HepG2 (cell line): ENCODE measurements at regions not wholly inside any gene's neighbourhood (a gene's known extent, or its start where the extent isn't known, plus 50 kb on each side); places are given as distances from the start of the nearest gene placed in this dataset.

ENCODE experiments used
- ATAC-seq: fragments of 200-7000 bp; cut with Tn5 transposase; 3 replicates; pipeline ENCODE4 v1.9.1; 2020; ENCODE audit warnings: mild to moderate bottlenecking, moderate library complexity
- BruUV-seq: library from RNA; stranded (reverse); fragments of 400-500 nt; replicated peaks from 2 replicates; lab custom pipeline; 2021; lab: Mats Ljungman, UMichigan
- CTCF ChIA-PET: fragments of 300-600 bp; formaldehyde crosslinking; extraction: SDS; loops from one replicate; lab custom pipeline; 2021; ENCODE audit warnings: low total read pairs, inconsistent platforms, low intra/inter-chr PET ratio; lab: Yijun Ruan, JAX
- POLR2A ChIA-PET: fragments of 350-600 bp; sonication (Branson Sonifier 250); formaldehyde crosslinking; loops from one replicate; lab custom pipeline; 2020; ENCODE audit warnings: antibody characterized with exemption, inconsistent platforms; lab: Yijun Ruan, JAX
- DNase-seq: peaks from one replicate; pipeline ENCODE4 v3.0.0-alpha.2; 2015; ENCODE audit warnings: low spot score
- FAIRE-seq: peaks from 3 replicates; lab custom pipeline; 2011; peaks lifted over from hg19 to GRCh38; lab: Jason Lieb, UNC
- H2AFZ ChIP-seq: one replicate; pipeline ENCODE4 v1.6.1; 2011; ENCODE audit warnings: low read length, inconsistent platforms
- H3K27ac ChIP-seq: fragments of 300-600 bp; 3 replicates; pipeline ENCODE4 v1.8.0; 2011; ENCODE audit warnings: mixed run types, mild to moderate bottlenecking, mixed read lengths, low read length, inconsistent platforms; ENCODE audit not compliant: insufficient read depth; ENCODE audit errors: extremely low read length
- H3K27me3 ChIP-seq, 2 experiments: fragments of 200-600 bp in 1 of 2; 2 replicates in 1 of 2; 3 replicates in 1 of 2; pipeline versions ENCODE4 v1.6.0 to v1.8.0; 2011; ENCODE audit warnings: low read length in 2 of 2, mild to moderate bottlenecking in 2 of 2, moderate library complexity in 2 of 2, inconsistent platforms in 1 of 2; ENCODE audit not compliant: insufficient read depth in 2 of 2, control insufficient read depth in 1 of 2
- H3K36me3 ChIP-seq, 2 experiments: fragments of 200-600 bp in 1 of 2; replicated peaks in 1 of 2; 2 replicates in 1 of 2; 3 replicates in 1 of 2; pipeline versions ENCODE4 v1.5.1 to v1.8.0; 2011; ENCODE audit warnings: low read length in 2 of 2, inconsistent platforms in 1 of 2; ENCODE audit not compliant: insufficient read depth in 2 of 2, control insufficient read depth in 1 of 2
- H3K4me1 ChIP-seq: 2 replicates; pipeline ENCODE4 v1.5.1; 2012; ENCODE audit warnings: low read length, inconsistent platforms; ENCODE audit not compliant: insufficient read depth
- H3K4me2 ChIP-seq: 2 replicates; pipeline ENCODE4 v1.6.0; 2011; ENCODE audit warnings: low read depth, low read length, inconsistent platforms
- H3K4me3 ChIP-seq, 3 experiments: fragments of 200-600 bp in 1 of 3; sonication (generic), shearing (Covaris generic) in 1 of 3; replicated peaks in 1 of 3; 2 replicates each; pipeline ENCODE4 v1.5.1; 2011 to 2016; ENCODE audit warnings: low read length in 3 of 3, inconsistent platforms in 2 of 3, low read depth in 2 of 3, mild to moderate bottlenecking in 2 of 3, control low read depth in 1 of 3, mixed read lengths in 1 of 3; ENCODE audit not compliant: insufficient read depth in 1 of 3
- H3K79me2 ChIP-seq: one replicate; pipeline ENCODE4 v1.6.1; 2011; ENCODE audit warnings: low read length, inconsistent platforms; ENCODE audit not compliant: insufficient read depth
- H3K9ac ChIP-seq: 2 replicates; pipeline ENCODE4 v1.6.0; 2011; ENCODE audit warnings: mild to moderate bottlenecking, low read depth, low read length, inconsistent platforms; ENCODE audit not compliant: insufficient read depth
- H3K9me3 ChIP-seq: 2 replicates; pipeline ENCODE4 v1.5.1; 2012; ENCODE audit warnings: mild to moderate bottlenecking, low read length
- H4K20me1 ChIP-seq: 2 replicates; pipeline ENCODE4 v1.6.0; 2011; ENCODE audit warnings: inconsistent platforms, mild to moderate bottlenecking, low read length, moderate library complexity; ENCODE audit not compliant: insufficient read depth
- BORCS8-MEF2B ChIP-seq: sonication (generic); formaldehyde crosslinking; IDR thresholded peaks from 2 replicates; pipeline ENCODE4 v1.8.0; 2022; ENCODE audit warnings: mild to moderate bottlenecking, missing genetic modification reagents
- HNRNPK ChIP-seq: fragments of 200-400 bp; formaldehyde crosslinking; IDR thresholded peaks from 2 replicates; pipeline ENCODE4 v1.6.1; 2018; ENCODE audit warnings: low read length, low read depth, moderate library complexity, mild to moderate bottlenecking; ENCODE audit not compliant: poor library complexity, severe bottlenecking
- MBD4 ChIP-seq: IDR thresholded peaks from 2 replicates; pipeline ENCODE4 v1.6.1; 2012; ENCODE audit warnings: low read length, inconsistent platforms, borderline replicate concordance
- RBM39 ChIP-seq: fragments of 200-400 bp; formaldehyde crosslinking; IDR thresholded peaks from one replicate; pipeline ENCODE4 v1.6.1; 2018; ENCODE audit warnings: antibody characterized with exemption, mild to moderate bottlenecking, low read depth, low read length; ENCODE audit not compliant: poor library complexity, severe bottlenecking
- RFXANK ChIP-seq: IDR thresholded peaks from 2 replicates; pipeline ENCODE4 v1.6.1; 2016
- SNAPC4 ChIP-seq: sonication (generic); formaldehyde crosslinking; IDR thresholded peaks from 2 replicates; pipeline ENCODE4 v1.4.0; 2020; ENCODE audit warnings: mild to moderate bottlenecking, missing genetic modification reagents
- ZNF263 ChIP-seq: sonication (generic); formaldehyde crosslinking; IDR thresholded peaks from 2 replicates; pipeline ENCODE4 v1.4.0; 2020; ENCODE audit warnings: missing genetic modification reagents
- ZNF512 ChIP-seq: sonication (generic); formaldehyde crosslinking; IDR thresholded peaks from 2 replicates; pipeline ENCODE4 v1.4.0; 2020; ENCODE audit warnings: mild to moderate bottlenecking, missing genetic modification reagents
- ZNF766 ChIP-seq: sonication (generic); formaldehyde crosslinking; IDR thresholded peaks from 2 replicates; pipeline ENCODE4 v1.5.0; 2020; ENCODE audit warnings: missing genetic modification reagents, borderline replicate concordance
- in situ Hi-C: cut with HindIII; loops from 2 replicates; pipeline ENCODE4 v1.10.0; 2017; ENCODE audit warnings: low pct_unique_long_range_greater_than_20kb; ENCODE audit not compliant: extremely low pct_ligation_motif_present
- intact Hi-C: fragments of 100-400 bp; cut with micrococcal nuclease; formaldehyde crosslinking; loops from one replicate; pipeline ENCODE4 v1.10.0; 2022; ENCODE audit not compliant: unreplicated experiment

GRCh38 chr6:123733180-123733579, 70.5 kb upstream of the NKAIN2 start:
- no peaks in the 10 kb centered on the region for H3K9me3 ChIP-seq
- H3K27me3 ChIP-seq = no peaks in the 10 kb centered on the region
- no peak overlapping the region for H3K4me3 ChIP-seq
- no peaks in the 10 kb centered on the region for H3K79me2 ChIP-seq
- FAIRE-seq = no peak
- CTCF ChIA-PET = no interaction called here
- H3K9ac ChIP-seq = no peak overlapping the region
- DNase-seq = no peak
- no peaks in the 10 kb centered on the region for H4K20me1 ChIP-seq
- no peak overlapping the region for H2AFZ ChIP-seq
- intact Hi-C loops (no loop called here), in situ Hi-C loops (no loop called here)
- ATAC-seq = no peak
- H3K27ac ChIP-seq = no peak overlapping the region
- no peak overlapping the region for H3K4me2 ChIP-seq
- no peaks in the 10 kb centered on the region for H3K36me3 ChIP-seq
- H3K4me1 ChIP-seq = no peaks in the 10 kb centered on the region
- no TSS peak for BruUV-seq
- POLR2A ChIA-PET = no interaction called here
- no peak for TF ChIP-seq BORCS8-MEF2B (CRISPR knock-in tag)
- no peak for TF ChIP-seq RBM39
- no peak for TF ChIP-seq RFXANK (CRISPR knock-in tag)
- no peak for TF ChIP-seq SNAPC4 (CRISPR knock-in tag)
- TF ChIP-seq MBD4 = no peak
- TF ChIP-seq ZNF263 (CRISPR knock-in tag) = no peak
- TF ChIP-seq ZNF766 (CRISPR knock-in tag) = no peak
- TF ChIP-seq ZNF512 = no peak
- peak; percentile 90 for TF ChIP-seq HNRNPK
